HL-60 (cell line): ENCODE measurements at regions not wholly inside any gene's neighbourhood (a gene's known extent, or its start where the extent isn't known, plus 50 kb on each side); places are given as distances from the start of the nearest gene placed in this dataset.

Source experiments
- DNase-seq, 2 experiments: peaks; one replicate each; pipeline ENCODE4 v3.0.0-alpha.2; 2010 to 2020; ENCODE audit warnings: low read depth in 1 of 2, low spot score in 1 of 2
- H3K27ac ChIP-seq: fragments of 250-450 bp; sonication (Bioruptor Pico); replicated peaks from 2 replicates; pipeline ENCODE4 v1.5.1; 2020; ENCODE audit warnings: mild to moderate bottlenecking, moderate library complexity
- H3K27me3 ChIP-seq: fragments of 250-450 bp; sonication (Bioruptor Pico); 2 replicates; pipeline ENCODE4 v1.5.1; 2021; ENCODE audit warnings: mild to moderate bottlenecking, moderate library complexity; ENCODE audit not compliant: insufficient read depth, poor library complexity, severe bottlenecking
- H3K4me3 ChIP-seq: replicated peaks from 2 replicates; pipeline ENCODE4 v1.5.1; 2011; ENCODE audit warnings: mild to moderate bottlenecking, control low read depth, low read length; ENCODE audit not compliant: insufficient read depth
- CTCF ChIP-seq: IDR thresholded peaks from one replicate; pipeline ENCODE4 v1.5.1; 2011; ENCODE audit warnings: low read length, control low read depth, inconsistent platforms; ENCODE audit not compliant: insufficient read depth
- GABPA ChIP-seq: IDR thresholded peaks from 2 replicates; pipeline ENCODE4 v1.6.1; 2012; ENCODE audit warnings: low read depth
- POLR2AphosphoS5 ChIP-seq: IDR thresholded peaks from 2 replicates; pipeline ENCODE4 v1.6.1; 2012; ENCODE audit warnings: low read depth
- SPI1 ChIP-seq: IDR thresholded peaks from 2 replicates; pipeline ENCODE4 v1.6.1; 2012; ENCODE audit warnings: low read depth, mild to moderate bottlenecking, borderline replicate concordance
- TF ChIP-seq, protein P1 (sequence below): IDR thresholded peaks from 2 replicates; pipeline ENCODE4 v1.6.1; 2012; ENCODE audit warnings: low read depth; ENCODE audit not compliant: insufficient replicate concordance

GRCh38 chr14:42921901-42922300, 1315.2 kb downstream of the LRFN5 start:
- Histone ChIP-seq H3K27ac (no peak overlapping the region), H3K4me3 (no peak overlapping the region), H3K27me3 (no peaks in the 10 kb centered on the region)
- no peak for TF ChIP-seq CTCF
- TF ChIP-seq POLR2AphosphoS5, result no peak
- DNase-seq, result no peak

GRCh38 chr14:42918615-42919014, 1311.9 kb downstream of the LRFN5 start:
- TF ChIP-seq SPI1 (no peak), GABPA (no peak)
- H3K27ac ChIP-seq, result no peak overlapping the region
- H3K4me3 ChIP-seq, result no peak overlapping the region
- no peaks in the 10 kb centered on the region for H3K27me3 ChIP-seq
- DNase-seq, result no peak

DNA sequence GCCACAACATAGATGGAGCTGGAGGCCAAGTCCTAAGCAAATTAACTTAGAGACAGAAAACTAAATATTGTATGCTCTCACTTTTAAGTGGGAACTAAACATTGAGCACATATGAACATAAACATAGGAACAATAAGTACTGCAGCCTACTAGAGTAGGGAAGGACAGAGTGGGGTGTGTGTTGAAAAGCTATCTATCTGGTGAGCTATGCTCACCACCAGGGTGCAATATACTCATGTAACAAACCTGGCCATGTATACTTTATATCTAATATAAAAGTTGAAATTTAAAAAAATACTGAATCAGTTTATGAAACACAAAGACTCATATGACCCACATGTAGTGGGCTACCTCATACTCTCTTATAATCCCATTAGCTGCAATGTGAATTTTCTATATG, 1305.0 kb downstream of the LRFN5 start:
- TF ChIP-seq, protein P1, sequence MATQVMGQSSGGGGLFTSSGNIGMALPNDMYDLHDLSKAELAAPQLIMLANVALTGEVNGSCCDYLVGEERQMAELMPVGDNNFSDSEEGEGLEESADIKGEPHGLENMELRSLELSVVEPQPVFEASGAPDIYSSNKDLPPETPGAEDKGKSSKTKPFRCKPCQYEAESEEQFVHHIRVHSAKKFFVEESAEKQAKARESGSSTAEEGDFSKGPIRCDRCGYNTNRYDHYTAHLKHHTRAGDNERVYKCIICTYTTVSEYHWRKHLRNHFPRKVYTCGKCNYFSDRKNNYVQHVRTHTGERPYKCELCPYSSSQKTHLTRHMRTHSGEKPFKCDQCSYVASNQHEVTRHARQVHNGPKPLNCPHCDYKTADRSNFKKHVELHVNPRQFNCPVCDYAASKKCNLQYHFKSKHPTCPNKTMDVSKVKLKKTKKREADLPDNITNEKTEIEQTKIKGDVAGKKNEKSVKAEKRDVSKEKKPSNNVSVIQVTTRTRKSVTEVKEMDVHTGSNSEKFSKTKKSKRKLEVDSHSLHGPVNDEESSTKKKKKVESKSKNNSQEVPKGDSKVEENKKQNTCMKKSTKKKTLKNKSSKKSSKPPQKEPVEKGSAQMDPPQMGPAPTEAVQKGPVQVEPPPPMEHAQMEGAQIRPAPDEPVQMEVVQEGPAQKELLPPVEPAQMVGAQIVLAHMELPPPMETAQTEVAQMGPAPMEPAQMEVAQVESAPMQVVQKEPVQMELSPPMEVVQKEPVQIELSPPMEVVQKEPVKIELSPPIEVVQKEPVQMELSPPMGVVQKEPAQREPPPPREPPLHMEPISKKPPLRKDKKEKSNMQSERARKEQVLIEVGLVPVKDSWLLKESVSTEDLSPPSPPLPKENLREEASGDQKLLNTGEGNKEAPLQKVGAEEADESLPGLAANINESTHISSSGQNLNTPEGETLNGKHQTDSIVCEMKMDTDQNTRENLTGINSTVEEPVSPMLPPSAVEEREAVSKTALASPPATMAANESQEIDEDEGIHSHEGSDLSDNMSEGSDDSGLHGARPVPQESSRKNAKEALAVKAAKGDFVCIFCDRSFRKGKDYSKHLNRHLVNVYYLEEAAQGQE, result no peak
- no peak for TF ChIP-seq GABPA
- TF ChIP-seq SPI1, result no peak
- no peak for TF ChIP-seq POLR2AphosphoS5
- TF ChIP-seq CTCF, result no peak
- no peak for DNase-seq
- no peak overlapping the region for H3K4me3 ChIP-seq
- no peaks in the 10 kb centered on the region for H3K27me3 ChIP-seq
- H3K27ac ChIP-seq, result no peak overlapping the region

- Histone ChIP-seq H3K4me3 (no peak overlapping the region), H3K27ac (no peak overlapping the region), H3K27me3 (no peaks in the 10 kb centered on the region)
- no peak for DNase-seq
- no peak for TF ChIP-seq GABPA
- no peak for TF ChIP-seq SPI1
- TF ChIP-seq CTCF, result no peak
- no peak for TF ChIP-seq POLR2AphosphoS5
- TF ChIP-seq, protein P1, result no peak
Observed at GRCh38 chr14:42909659-42910058, 1303.0 kb downstream of the LRFN5 start.
